HepG2 (cell line): ENCODE measurements at regions not wholly inside any gene's neighbourhood (a gene's known extent, or its start where the extent isn't known, plus 50 kb on each side); places are given as distances from the start of the nearest gene placed in this dataset.

ENCODE experiments used
- ATAC-seq: fragments of 200-7000 bp; cut with Tn5 transposase; 3 replicates; pipeline ENCODE4 v1.9.1; 2020; ENCODE audit warnings: mild to moderate bottlenecking, moderate library complexity
- BruUV-seq: library from RNA; stranded (reverse); fragments of 400-500 nt; replicated peaks from 2 replicates; lab custom pipeline; 2021; lab: Mats Ljungman, UMichigan
- CTCF ChIA-PET: fragments of 300-600 bp; formaldehyde crosslinking; extraction: SDS; loops from one replicate; lab custom pipeline; 2021; ENCODE audit warnings: low total read pairs, inconsistent platforms, low intra/inter-chr PET ratio; lab: Yijun Ruan, JAX
- POLR2A ChIA-PET: fragments of 350-600 bp; sonication (Branson Sonifier 250); formaldehyde crosslinking; loops from one replicate; lab custom pipeline; 2020; ENCODE audit warnings: antibody characterized with exemption, inconsistent platforms; lab: Yijun Ruan, JAX
- DNase-seq: peaks from one replicate; pipeline ENCODE4 v3.0.0-alpha.2; 2015; ENCODE audit warnings: low spot score
- FAIRE-seq: peaks from 3 replicates; lab custom pipeline; 2011; peaks lifted over from hg19 to GRCh38; lab: Jason Lieb, UNC
- H2AFZ ChIP-seq: one replicate; pipeline ENCODE4 v1.6.1; 2011; ENCODE audit warnings: low read length, inconsistent platforms
- H3K27ac ChIP-seq: fragments of 300-600 bp; 3 replicates; pipeline ENCODE4 v1.8.0; 2011; ENCODE audit warnings: mixed run types, mild to moderate bottlenecking, mixed read lengths, low read length, inconsistent platforms; ENCODE audit not compliant: insufficient read depth; ENCODE audit errors: extremely low read length
- H3K27me3 ChIP-seq, 2 experiments: fragments of 200-600 bp in 1 of 2; 2 replicates in 1 of 2; 3 replicates in 1 of 2; pipeline versions ENCODE4 v1.6.0 to v1.8.0; 2011; ENCODE audit warnings: low read length in 2 of 2, mild to moderate bottlenecking in 2 of 2, moderate library complexity in 2 of 2, inconsistent platforms in 1 of 2; ENCODE audit not compliant: insufficient read depth in 2 of 2, control insufficient read depth in 1 of 2
- H3K36me3 ChIP-seq, 2 experiments: fragments of 200-600 bp in 1 of 2; replicated peaks in 1 of 2; 2 replicates in 1 of 2; 3 replicates in 1 of 2; pipeline versions ENCODE4 v1.5.1 to v1.8.0; 2011; ENCODE audit warnings: low read length in 2 of 2, inconsistent platforms in 1 of 2; ENCODE audit not compliant: insufficient read depth in 2 of 2, control insufficient read depth in 1 of 2
- H3K4me1 ChIP-seq: 2 replicates; pipeline ENCODE4 v1.5.1; 2012; ENCODE audit warnings: low read length, inconsistent platforms; ENCODE audit not compliant: insufficient read depth
- H3K4me2 ChIP-seq: 2 replicates; pipeline ENCODE4 v1.6.0; 2011; ENCODE audit warnings: low read depth, low read length, inconsistent platforms
- H3K4me3 ChIP-seq, 3 experiments: fragments of 200-600 bp in 1 of 3; sonication (generic), shearing (Covaris generic) in 1 of 3; replicated peaks in 1 of 3; 2 replicates each; pipeline ENCODE4 v1.5.1; 2011 to 2016; ENCODE audit warnings: low read length in 3 of 3, inconsistent platforms in 2 of 3, low read depth in 2 of 3, mild to moderate bottlenecking in 2 of 3, control low read depth in 1 of 3, mixed read lengths in 1 of 3; ENCODE audit not compliant: insufficient read depth in 1 of 3
- H3K79me2 ChIP-seq: one replicate; pipeline ENCODE4 v1.6.1; 2011; ENCODE audit warnings: low read length, inconsistent platforms; ENCODE audit not compliant: insufficient read depth
- H3K9ac ChIP-seq: 2 replicates; pipeline ENCODE4 v1.6.0; 2011; ENCODE audit warnings: mild to moderate bottlenecking, low read depth, low read length, inconsistent platforms; ENCODE audit not compliant: insufficient read depth
- H3K9me3 ChIP-seq: 2 replicates; pipeline ENCODE4 v1.5.1; 2012; ENCODE audit warnings: mild to moderate bottlenecking, low read length
- H4K20me1 ChIP-seq: 2 replicates; pipeline ENCODE4 v1.6.0; 2011; ENCODE audit warnings: inconsistent platforms, mild to moderate bottlenecking, low read length, moderate library complexity; ENCODE audit not compliant: insufficient read depth
- CENPX ChIP-seq: sonication (generic); formaldehyde crosslinking; IDR thresholded peaks from 2 replicates; pipeline ENCODE4 v1.9.0; 2021; ENCODE audit warnings: mild to moderate bottlenecking, missing genetic modification reagents, moderate library complexity
- GFI1 ChIP-seq: sonication (generic); formaldehyde crosslinking; IDR thresholded peaks from 2 replicates; pipeline ENCODE4 v1.5.0; 2020; ENCODE audit warnings: missing genetic modification reagents, mild to moderate bottlenecking, borderline replicate concordance
- HMG20B ChIP-seq: conservative IDR thresholded peaks from 2 replicates; pipeline ENCODE4 v1.6.1; 2016; ENCODE audit warnings: missing genetic modification reagents, missing compliant biosample characterization
- KDM5B ChIP-seq: sonication (generic); formaldehyde crosslinking; IDR thresholded peaks from 2 replicates; pipeline ENCODE4 v1.4.0; 2020; ENCODE audit warnings: missing genetic modification reagents, mild to moderate bottlenecking, borderline replicate concordance
- NAIF1 ChIP-seq: sonication (generic); formaldehyde crosslinking; IDR thresholded peaks from 2 replicates; pipeline ENCODE4 v1.5.0; 2020; ENCODE audit warnings: mild to moderate bottlenecking, missing genetic modification reagents, borderline replicate concordance
- POLR2AphosphoS5 ChIP-seq: IDR thresholded peaks from 2 replicates; pipeline ENCODE4 v1.6.1; 2012; ENCODE audit warnings: low read depth, low read length
- POLR2G ChIP-seq: fragments of 200-400 bp; formaldehyde crosslinking; IDR thresholded peaks from 2 replicates; pipeline ENCODE4 v1.6.1; 2018; ENCODE audit warnings: mild to moderate bottlenecking, low read depth, low read length, moderate library complexity
- RBFOX2 ChIP-seq: fragments of 200-400 bp; formaldehyde crosslinking; IDR thresholded peaks from 2 replicates; pipeline ENCODE4 v1.6.1; 2017; ENCODE audit warnings: low read depth, mild to moderate bottlenecking, low read length
- TBX2 ChIP-seq: sonication (generic); formaldehyde crosslinking; IDR thresholded peaks from 2 replicates; pipeline ENCODE4 v1.5.0; 2020; ENCODE audit warnings: missing genetic modification reagents, mild to moderate bottlenecking, borderline replicate concordance
- ZBTB37 ChIP-seq: sonication (generic); formaldehyde crosslinking; IDR thresholded peaks from 2 replicates; pipeline ENCODE4 v1.4.0; 2020; ENCODE audit warnings: mild to moderate bottlenecking, missing genetic modification reagents
- ZKSCAN1 ChIP-seq: fragments of 150-350 bp; IDR thresholded peaks from 2 replicates; pipeline ENCODE4 v1.6.1; 2014; ENCODE audit warnings: low read length
- ZNF12 ChIP-seq: sonication (generic); formaldehyde crosslinking; IDR thresholded peaks from 2 replicates; pipeline ENCODE4 v1.5.0; 2020; ENCODE audit warnings: missing genetic modification reagents
- ZNF207 ChIP-seq: fragments of 450-650 bp; IDR thresholded peaks from 2 replicates; pipeline ENCODE4 v1.6.1; 2016; ENCODE audit warnings: antibody characterized with exemption, borderline replicate concordance
- ZNF564 ChIP-seq: sonication (generic); formaldehyde crosslinking; IDR thresholded peaks from 2 replicates; pipeline ENCODE4 v1.8.1; 2023; ENCODE audit warnings: mild to moderate bottlenecking, missing genetic modification reagents
- ZNF644 ChIP-seq: IDR thresholded peaks from 2 replicates; pipeline ENCODE4 v1.6.1; 2016; ENCODE audit warnings: low read depth
- ZNF713 ChIP-seq: sonication (generic); formaldehyde crosslinking; IDR thresholded peaks from 2 replicates; pipeline ENCODE4 v1.4.0; 2020; ENCODE audit warnings: mild to moderate bottlenecking, missing genetic modification reagents
- ZSCAN5A ChIP-seq: sonication (generic); formaldehyde crosslinking; IDR thresholded peaks from 2 replicates; pipeline ENCODE4 v1.8.0; 2022; ENCODE audit warnings: mild to moderate bottlenecking, missing genetic modification reagents, borderline replicate concordance
- ZZZ3 ChIP-seq: sonication (generic); formaldehyde crosslinking; IDR thresholded peaks from 2 replicates; pipeline ENCODE4 v1.4.0; 2020; ENCODE audit warnings: missing genetic modification reagents, mild to moderate bottlenecking, borderline replicate concordance
- WGBS: methylation state at CpG from one replicate; pipeline ENCODE4 v1.1.6; 2017; ENCODE audit warnings: low lambda C conversion rate; 5-methylcytosine and 5-hydroxymethylcytosine counted together
- in situ Hi-C: cut with HindIII; loops from 2 replicates; pipeline ENCODE4 v1.10.0; 2017; ENCODE audit warnings: low pct_unique_long_range_greater_than_20kb; ENCODE audit not compliant: extremely low pct_ligation_motif_present
- intact Hi-C: fragments of 100-400 bp; cut with micrococcal nuclease; formaldehyde crosslinking; loops from one replicate; pipeline ENCODE4 v1.10.0; 2022; ENCODE audit not compliant: unreplicated experiment
- TF ChIP-seq, protein P1 (sequence below): sonication (generic); formaldehyde crosslinking; IDR thresholded peaks from 2 replicates; pipeline ENCODE4 v1.5.0; 2020; ENCODE audit warnings: mild to moderate bottlenecking, missing genetic modification reagents, borderline replicate concordance

DNA sequence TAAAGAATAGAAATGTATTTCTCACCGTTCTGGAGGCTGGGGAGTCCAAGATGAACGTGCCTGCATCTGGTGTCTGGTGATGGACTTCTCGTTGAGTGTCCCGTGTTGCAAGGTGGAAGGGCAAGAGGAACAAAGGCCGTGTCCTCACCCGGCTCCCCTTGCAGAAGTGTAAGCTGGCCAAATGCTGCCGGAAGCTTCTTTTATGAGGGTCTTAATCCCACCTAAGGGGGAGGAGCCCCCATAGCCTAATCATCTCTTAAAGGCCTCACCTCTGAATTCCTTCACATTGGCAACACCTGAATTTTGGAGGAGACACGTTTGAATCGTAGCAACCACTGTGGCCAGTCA is 99.1 kb upstream of the DAP start:
- intact Hi-C loops: loop anchor here (5.0 to 10.0 kb wide), 3 partner anchors 127 to 322 kb away; no protein-coding TSS in a partner anchor
- ChIA-PET POLR2A (interaction anchor here (0.9 to 1.1 kb wide), 2 partner anchors 12 to 21 kb away, joined by 3 read pairs; no protein-coding TSS in a partner anchor), CTCF (no interaction called here)
- Histone ChIP-seq H3K36me3 (no peaks in the 10 kb centered on the region), H3K79me2 (no peaks in the 10 kb centered on the region), H4K20me1 (no peaks in the 10 kb centered on the region), H2AFZ (no peak overlapping the region), H3K4me2 (peak overlapping the region; percentile 83), H3K27ac (peak overlapping the region; percentile 70), H3K27me3 (no peaks in the 10 kb centered on the region), H3K4me3 (peak overlapping the region; percentile 7 to 59 (median 27); a peak in 5 of 6 replicates), H3K4me1 (peaks cover 66% of the 10 kb centered on the region), H3K9ac (peak overlapping the region; percentile 50), H3K9me3 (no peaks in the 10 kb centered on the region)
- FAIRE-seq (no peak), ATAC-seq (peak; percentile 44), DNase-seq (no peak)
- 1% methylated on average over 6 of the region's 9 CpGs for WGBS
- BruUV-seq: no TSS peak
- in situ Hi-C loops: no loop called here
- TF ChIP-seq ZZZ3 (no peak), POLR2AphosphoS5 (no peak), ZNF564 (CRISPR knock-in tag) (peak; percentile 75; the same call in 1 of the 2 replicates), ZNF12 (CRISPR knock-in tag) (no peak), RBFOX2 (no peak), ZNF713 (CRISPR knock-in tag) (no peak), ZNF644 (0 out of 2 replicates have a peak, but pooled peaks have one; percentile 6), NAIF1 (CRISPR knock-in tag) (peak; percentile 55; the same call in 1 of the 2 replicates), CENPX (CRISPR knock-in tag) (no peak), ZBTB37 (CRISPR knock-in tag) (no peak), POLR2G (0 out of 2 replicates have a peak, but pooled peaks have one; percentile 45), ZKSCAN1 (no peak), TBX2 (0 out of 2 replicates have a peak, but pooled peaks have one; percentile 23), HMG20B (no peak), ZSCAN5A (CRISPR knock-in tag) (no peak), GFI1 (CRISPR knock-in tag) (0 out of 2 replicates have a peak, but pooled peaks have one; percentile 39), KDM5B (CRISPR knock-in tag) (peak; percentile 24; the same call in 1 of the 2 replicates), ZNF207 (no peak)
- TF ChIP-seq, protein P1, sequence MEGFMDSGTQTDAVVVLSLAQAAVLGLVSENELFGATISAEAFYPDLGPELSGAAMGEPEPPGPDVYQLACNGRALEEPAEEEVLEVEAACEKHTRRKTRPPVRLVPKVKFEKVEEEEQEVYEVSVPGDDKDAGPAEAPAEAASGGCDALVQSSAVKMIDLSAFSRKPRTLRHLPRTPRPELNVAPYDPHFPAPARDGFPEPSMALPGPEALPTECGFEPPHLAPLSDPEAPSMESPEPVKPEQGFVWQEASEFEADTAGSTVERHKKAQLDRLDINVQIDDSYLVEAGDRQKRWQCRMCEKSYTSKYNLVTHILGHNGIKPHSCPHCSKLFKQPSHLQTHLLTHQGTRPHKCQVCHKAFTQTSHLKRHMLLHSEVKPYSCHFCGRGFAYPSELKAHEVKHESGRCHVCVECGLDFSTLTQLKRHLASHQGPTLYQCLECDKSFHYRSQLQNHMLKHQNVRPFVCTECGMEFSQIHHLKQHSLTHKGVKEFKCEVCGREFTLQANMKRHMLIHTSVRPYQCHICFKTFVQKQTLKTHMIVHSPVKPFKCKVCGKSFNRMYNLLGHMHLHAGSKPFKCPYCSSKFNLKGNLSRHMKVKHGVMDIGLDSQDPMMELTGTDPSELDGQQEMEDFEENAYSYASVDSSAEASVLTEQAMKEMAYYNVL (CRISPR knock-in tag): 0 out of 2 replicates have a peak, but pooled peaks have one; percentile 12
